Hematopoietic multipotent progenitor cell treated with erythropoietin and hydrocortisone succinate and interleukin-3 and kit ligand, for 4 days (in vitro differentiated cells): ENCODE measurements at regions not wholly inside any gene's neighbourhood (a gene's known extent, or its start where the extent isn't known, plus 50 kb on each side); places are given as distances from the start of the nearest gene placed in this dataset.

Experiments used
- DNase-seq: peaks from one replicate; pipeline ENCODE4 v3.0.0-alpha.2; 2015

DNA sequence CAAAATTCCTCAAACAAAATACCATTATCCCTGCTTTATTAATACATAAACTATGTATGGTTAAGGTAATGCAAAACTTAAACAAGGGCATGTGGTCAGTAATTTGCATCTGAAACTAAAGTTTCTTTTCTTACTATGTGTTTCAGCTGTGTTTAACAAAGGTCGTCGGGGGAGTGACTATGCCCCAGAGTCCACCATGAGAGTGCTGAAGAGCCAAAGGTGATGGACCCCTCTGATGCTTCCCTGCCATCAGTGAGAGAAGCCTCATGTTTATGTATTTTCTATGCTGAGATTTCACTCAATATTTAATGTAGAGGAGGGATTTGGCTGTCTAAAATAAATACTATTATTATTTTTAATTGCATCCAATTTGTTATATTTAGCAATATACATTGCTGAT is 707.2 kb upstream of the REG3G start:
- no peak for DNase-seq

- no peak for DNase-seq
These were observed 695.3 kb upstream of the REG3G start for GRCh38 chr2:78330193-78330592.

DNA sequence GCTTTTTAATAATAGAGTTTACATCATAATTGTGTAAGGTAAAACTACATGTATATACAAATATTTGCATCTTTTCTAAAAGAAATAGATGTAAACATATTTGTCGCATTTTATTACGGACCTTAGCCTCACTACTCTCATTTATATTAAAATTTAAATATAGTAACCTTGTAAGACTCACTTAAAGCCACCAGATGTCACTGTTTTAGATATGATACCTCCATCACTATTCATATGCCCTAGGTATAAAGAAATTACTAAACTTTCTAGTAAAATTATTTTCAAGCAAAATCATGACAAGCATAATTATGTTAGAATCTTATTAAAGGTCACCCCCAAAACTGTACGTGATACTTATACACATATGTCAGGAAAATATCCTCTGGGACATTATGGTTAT is 674.3 kb upstream of the REG3G start:
- peak; percentile 53 for DNase-seq

GRCh38 chr2:78353168-78353567 is 672.3 kb upstream of the REG3G start:
- no peak for DNase-seq

DNA sequence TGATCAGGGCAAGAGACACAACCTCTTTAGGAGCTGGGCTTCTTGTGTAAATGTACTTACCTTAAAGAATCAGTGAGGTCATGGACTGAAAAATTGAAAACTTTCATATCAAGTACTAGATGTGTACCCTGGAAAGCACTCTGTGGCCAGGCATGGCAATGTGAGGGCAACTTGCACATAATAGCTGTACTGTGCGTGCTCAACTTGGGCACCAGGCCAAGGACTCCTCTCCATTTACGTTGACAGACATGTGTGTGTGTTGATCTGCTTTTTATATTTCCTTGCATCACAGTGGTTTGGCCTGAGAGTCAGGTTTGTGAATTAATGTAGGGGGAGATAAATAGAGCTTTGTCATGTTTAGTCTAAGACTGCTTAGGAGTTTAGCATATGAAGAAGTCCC is 669.5 kb upstream of the REG3G start:
- no peak for DNase-seq

DNA sequence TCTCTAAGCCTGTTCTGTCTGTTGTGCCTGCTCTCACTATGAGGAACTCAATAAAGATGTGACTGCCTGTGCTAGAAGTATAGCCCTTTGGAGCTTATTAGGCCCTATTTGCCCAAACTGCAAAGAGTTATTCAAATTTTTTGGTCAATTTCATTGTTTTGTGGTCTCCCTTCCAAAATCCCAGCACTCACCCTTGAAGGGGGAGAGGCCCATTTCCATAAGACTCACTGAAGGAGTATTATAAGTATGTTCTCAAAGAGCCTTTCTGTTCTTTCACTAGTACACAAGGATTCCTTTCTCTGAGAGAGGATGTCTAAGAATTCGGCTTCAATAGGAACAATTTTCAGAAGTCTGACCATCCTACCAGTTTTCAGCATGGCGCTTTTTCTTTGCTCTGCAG is 641.9 kb upstream of the REG3G start:
- DNase-seq, result no peak

GRCh38 chr2:78397198-78397597 is 628.3 kb upstream of the REG3G start:
- no peak for DNase-seq

DNA sequence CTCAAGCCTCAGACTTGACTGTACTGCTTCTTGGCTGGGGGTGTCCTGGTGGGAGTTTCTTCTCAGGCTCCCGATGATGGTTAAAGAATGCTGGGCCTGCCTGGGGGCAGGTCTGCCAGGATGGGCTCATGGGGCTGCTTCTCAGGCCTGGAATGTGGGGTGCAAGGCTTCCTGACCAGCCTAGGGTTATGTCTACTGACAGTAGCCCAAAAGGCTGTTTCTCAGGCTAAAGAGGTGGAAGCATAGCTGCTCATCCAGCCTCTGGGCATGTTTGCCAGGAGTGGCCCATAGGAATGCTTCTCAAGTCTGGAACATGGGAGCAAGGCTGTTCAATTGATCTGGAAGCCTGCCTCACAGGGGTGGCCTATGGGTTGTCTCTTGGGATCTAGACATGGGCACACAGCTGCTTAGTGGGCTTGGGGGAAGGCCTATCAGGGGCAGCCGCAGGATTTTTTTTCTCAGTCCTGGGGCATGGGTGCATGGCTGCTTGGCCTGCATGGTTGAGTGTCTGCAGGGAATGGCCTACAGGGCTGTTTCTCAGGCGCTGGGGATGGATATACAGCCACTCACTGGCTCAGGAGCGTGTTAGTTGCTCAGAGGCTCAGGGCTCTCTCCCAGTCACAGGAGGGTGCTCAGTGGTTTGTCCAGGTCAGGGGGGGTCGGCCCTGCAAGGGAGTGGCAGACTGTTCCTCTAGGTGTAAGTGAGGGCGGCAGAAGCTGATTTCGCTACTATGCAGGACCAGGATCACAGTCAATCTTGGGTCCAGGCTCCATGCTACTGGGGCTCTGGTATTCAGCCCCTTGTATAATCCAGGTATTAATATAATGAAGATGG is 617.3 kb upstream of the REG3G start:
- no peak for DNase-seq

DNA sequence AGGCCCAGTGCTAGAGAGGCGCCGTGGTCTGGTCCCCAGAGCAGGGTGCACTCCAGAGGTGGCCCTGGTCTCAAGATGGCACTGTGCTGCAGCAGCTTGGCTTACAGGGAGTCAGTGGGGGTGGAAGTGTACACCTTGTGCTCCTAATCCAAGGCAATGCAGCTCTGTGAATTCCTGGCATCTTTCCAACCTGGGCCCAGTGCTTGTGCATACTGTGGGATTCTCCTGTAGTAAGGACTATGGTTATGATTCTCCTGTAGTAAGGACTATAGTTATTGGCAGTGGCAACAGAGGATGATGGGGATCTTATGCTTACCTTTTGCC is 616.7 kb upstream of the REG3G start:
- DNase-seq, result no peak

- no peak for DNase-seq
These were observed 614.2 kb upstream of the REG3G start for GRCh38 chr2:78411303-78411702.

DNA sequence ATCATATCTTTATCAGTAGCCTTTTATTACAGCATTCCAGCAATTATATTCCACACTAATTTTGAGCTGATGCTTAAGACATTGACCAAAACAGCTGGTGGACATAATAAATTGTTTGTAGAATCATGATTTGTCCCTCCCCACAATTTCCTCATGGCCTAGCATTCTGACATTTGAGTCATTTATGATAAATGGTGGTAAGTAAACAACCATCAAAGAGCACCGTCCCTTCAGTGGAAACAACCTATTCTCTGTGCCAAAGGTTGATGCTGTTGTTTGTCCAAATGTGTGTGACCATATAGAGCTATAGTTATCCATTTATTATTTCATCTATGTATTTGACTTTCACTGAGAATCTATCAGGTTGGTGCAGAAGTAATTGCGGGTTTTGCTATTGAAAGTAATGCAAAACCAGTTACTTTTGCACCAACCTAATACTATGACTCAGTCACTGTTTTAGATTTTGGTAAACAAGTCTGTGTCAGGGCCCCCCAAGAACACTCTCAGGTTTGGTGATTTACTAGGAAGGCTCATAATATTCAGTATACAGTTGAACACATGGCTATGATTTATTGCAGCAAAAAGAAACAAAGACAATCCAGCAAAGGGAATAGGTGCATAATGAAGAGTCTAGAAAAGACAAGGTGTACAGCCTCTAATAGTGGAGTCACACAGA is 608.7 kb upstream of the REG3G start:
- no peak for DNase-seq

DNA sequence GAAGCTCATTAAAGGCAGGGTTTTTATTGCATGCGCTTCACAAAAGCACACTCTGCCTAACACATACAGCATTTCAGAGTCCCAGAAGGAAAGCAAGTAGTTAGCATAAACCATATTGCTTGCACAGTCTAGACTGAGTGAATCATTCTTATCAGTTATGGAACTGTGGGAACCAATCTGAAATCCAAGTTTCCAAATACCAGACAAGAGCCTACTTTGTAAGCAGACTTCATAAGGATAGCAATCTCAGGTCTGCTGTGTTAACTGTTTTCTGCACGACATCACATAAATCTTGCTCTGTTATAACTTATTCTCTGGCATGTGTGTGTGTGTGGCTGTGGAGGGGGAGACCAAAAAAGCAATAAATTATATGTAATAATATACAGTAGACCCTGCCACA is 608.1 kb upstream of the REG3G start:
- no peak for DNase-seq

DNA sequence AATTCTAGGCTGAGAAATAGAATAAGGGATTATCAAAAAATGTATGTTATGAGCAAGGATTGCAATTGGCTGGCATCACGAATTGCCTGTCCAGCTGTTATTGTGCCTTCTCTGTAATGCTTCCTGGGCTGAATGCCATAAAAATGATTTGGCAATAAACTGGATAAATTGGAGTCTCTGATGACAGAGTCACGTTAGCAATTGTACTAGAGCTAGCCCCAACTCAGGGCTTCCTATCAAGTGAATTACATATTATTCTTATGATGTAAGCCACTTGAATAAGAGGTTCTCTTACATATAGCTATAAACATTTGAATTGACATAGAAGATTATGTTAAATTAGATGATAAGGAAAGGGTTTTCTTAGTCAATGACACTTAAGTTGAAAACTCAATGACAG is 607.5 kb upstream of the REG3G start:
- no peak for DNase-seq

DNA sequence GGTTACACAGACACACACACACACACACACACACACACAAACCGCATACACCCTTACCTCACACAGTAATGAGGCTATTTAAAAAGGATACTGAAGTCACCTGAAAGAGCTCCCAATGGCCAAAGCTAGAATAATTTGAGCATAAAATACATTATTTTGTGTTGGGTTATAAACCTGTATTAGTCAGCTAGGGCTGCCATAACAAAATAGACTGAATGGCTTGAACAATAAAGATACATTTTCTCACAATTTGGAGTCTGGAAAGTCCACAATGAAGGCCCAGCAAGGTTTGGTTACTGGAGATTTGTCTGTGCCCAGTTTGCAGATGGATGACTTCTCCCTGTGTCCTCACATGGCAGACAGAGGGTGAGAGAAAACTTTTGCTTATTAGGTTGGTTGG is 605.4 kb upstream of the REG3G start:
- no peak for DNase-seq

DNA sequence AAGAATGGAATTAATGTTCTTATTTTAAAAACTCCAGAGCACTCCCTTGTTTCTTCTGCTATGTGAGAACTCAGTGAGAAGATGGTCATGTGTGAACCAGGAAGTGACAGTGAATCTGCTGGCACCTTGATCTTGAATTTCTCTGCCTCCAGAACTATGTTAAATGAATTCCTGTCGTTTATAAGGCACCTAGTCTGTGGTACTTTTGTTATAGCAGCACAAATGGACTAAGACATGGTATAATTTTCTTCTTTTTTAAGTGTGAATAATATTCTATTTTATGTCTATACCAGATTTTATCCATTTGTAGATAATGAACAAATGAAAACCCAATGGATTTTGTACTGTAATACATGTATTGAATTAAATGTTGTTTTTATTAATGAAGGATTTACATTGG is 601.9 kb upstream of the REG3G start:
- DNase-seq, result no peak

- no peak for DNase-seq
These were observed 598.3 kb upstream of the REG3G start for GRCh38 chr2:78427170-78427569.

- no peak for DNase-seq
These were observed 594.3 kb upstream of the REG3G start for GRCh38 chr2:78431241-78431640.

- DNase-seq, result no peak
These were observed 586.4 kb upstream of the REG3G start for GRCh38 chr2:78439122-78439521.

GRCh38 chr2:78455586-78455985 is 569.9 kb upstream of the REG3G start:
- no peak for DNase-seq

- DNase-seq, result no peak
These were observed 568.2 kb upstream of the REG3G start for GRCh38 chr2:78457269-78457668.

DNA sequence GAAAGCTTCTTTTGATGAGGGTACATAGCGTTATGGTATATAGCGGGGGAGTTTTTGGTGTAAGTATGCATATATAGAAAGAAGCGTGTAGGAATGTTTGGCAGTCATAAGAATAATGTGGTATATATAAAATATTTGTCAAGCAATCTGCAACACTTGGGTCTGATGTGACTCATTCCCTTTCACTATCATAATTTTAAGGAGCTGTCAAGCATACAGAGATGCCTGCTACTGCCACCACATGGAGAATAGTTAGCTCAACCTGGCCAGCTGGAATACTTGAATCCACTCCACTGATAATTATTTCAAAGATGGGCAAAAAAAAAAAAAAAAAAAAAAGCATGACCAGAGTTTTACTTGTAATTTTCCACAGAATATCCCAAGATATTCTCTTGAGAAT is 559.8 kb upstream of the REG3G start:
- DNase-seq, result no peak

DNA sequence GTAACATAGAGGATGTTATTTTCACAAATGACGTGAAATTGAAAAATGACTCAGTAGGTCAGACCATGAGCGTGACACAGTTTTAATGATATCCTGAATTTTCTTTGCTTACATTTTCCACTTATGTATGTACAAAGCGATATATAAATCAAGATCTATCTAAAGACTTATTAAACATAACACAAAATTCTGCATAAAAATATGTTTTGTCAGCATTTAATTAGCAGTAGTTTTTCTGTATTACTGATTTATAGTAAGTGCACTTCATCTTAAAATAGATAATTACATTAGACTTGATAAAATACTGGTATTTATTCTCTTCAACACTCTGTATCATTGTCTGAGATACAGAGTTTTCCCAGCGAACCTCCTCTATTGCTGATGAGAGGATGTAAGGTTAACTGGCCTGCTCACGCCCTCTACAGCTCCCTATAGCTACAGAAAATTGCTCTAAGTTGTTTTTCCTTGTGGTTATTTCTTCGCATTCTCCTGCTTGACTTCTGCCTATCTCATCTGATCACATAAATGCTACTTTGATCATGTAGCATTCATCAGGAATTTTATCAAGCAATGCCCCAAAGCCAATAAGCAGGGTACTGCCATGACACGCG is 548.8 kb upstream of the REG3G start:
- DNase-seq, result no peak

DNA sequence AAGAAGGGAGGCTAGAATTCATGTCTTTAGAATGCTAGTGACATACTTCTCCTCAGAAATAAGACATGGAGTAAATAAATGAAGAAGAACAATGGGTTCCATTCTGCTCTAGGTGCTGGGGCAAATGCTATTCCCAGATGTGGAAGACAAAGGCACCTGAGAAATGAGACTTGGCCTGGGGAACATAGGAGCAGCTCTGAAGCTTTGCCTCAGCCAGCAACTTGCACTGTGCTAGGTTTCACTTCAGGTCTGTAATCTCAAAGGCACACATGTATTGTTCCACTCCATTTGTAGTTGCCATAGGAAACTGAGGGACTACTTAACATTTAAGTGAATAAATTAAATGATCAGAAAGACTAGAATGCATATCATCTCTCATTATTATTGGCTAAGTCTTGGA is 538.9 kb upstream of the REG3G start:
- no peak for DNase-seq

GRCh38 chr2:78498125-78498524 is 527.4 kb upstream of the REG3G start:
- no peak for DNase-seq

DNA sequence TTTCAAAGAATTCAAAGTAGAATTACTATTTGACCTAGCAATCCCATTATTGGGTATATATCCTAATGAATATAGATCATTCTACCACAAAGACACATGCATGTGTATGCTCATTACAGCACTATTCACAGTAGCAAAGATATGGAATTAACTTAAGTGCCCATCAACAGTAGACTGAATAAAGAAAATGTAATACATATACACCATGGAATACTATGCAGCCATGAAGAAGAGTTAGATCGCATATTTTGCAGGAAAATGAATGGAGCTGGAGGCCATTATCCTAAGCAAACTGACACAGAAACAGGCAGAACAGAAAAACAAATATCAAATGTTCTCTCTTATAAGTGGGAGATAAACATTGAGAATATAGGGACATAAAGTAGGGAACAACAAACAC is 519.2 kb upstream of the REG3G start:
- DNase-seq, result no peak
